ENCODE measurements at regions not wholly inside any gene's neighbourhood (a gene's known extent, or its start where the extent isn't known, plus 50 kb on each side); places are given as distances from the start of the nearest gene placed in this dataset.

GRCh38 chr16:18024611-18025010, 311.9 kb downstream of the NPIPA8 start:
- no peak for TF ChIP-seq CTCF (IDR thresholded peaks at IDR 0.05; ENCODE audit: low read depth, low read length, poor library complexity, severe bottlenecking)
- no peak for TF ChIP-seq EZH2phosphoT487 (IDR thresholded peaks at IDR 0.05; ENCODE audit: borderline replicate concordance, low read length)
- Histone ChIP-seq H3K9me2 (replicated peaks; ENCODE audit: control insufficient read depth, low read length) (no peaks in the 10 kb centered on the region), H3K4me1 (ENCODE audit: control insufficient read depth, low read length) (no peaks in the 10 kb centered on the region), H3K27ac (ENCODE audit: low read depth, low read length) (no peak overlapping the region), H3K4me2 (ENCODE audit: low read length) (no peak overlapping the region), H3K27me3 (ENCODE audit: control insufficient read depth, low read length) (no peaks in the 10 kb centered on the region), H3K79me2 (ENCODE audit: control insufficient read depth, low read length) (no peaks in the 10 kb centered on the region), H3K9me3 (ENCODE audit: control insufficient read depth, insufficient read depth, low read length) (no peaks in the 10 kb centered on the region), H3F3A (ENCODE audit: control insufficient read depth, insufficient read depth) (no peaks in the 10 kb centered on the region), H3K4me3 (ENCODE audit: low read length) (no peak overlapping the region), H3K36me3 (ENCODE audit: control insufficient read depth, low read length) (no peaks in the 10 kb centered on the region), H4K20me1 (ENCODE audit: control insufficient read depth, insufficient read depth, low read depth, low read length) (no peaks in the 10 kb centered on the region)

- no peaks in the 10 kb centered on the region for H4K20me1 ChIP-seq (ENCODE audit: control insufficient read depth, insufficient read depth, low read depth, low read length)
- H3K9me3 ChIP-seq (ENCODE audit: control insufficient read depth, insufficient read depth, low read length) = no peaks in the 10 kb centered on the region
- TF ChIP-seq EZH2phosphoT487 (IDR thresholded peaks at IDR 0.05; ENCODE audit: borderline replicate concordance, low read length) = no peak
- no peak for TF ChIP-seq CTCF (IDR thresholded peaks at IDR 0.05; ENCODE audit: low read depth, low read length, poor library complexity, severe bottlenecking)
Measured at GRCh38 chr16:18018376-18018775, 318.2 kb downstream of the NPIPA8 start.

GRCh38 chr16:18013863-18014262, 322.7 kb downstream of the NPIPA8 start:
- Histone ChIP-seq H3F3A (ENCODE audit: control insufficient read depth, insufficient read depth) (no peaks in the 10 kb centered on the region), H3K4me1 (ENCODE audit: control insufficient read depth, low read length) (peaks cover 4% of the 10 kb centered on the region), H3K9me2 (replicated peaks; ENCODE audit: control insufficient read depth, low read length) (no peaks in the 10 kb centered on the region), H3K4me2 (ENCODE audit: low read length) (no peak overlapping the region), H4K20me1 (ENCODE audit: control insufficient read depth, insufficient read depth, low read depth, low read length) (no peaks in the 10 kb centered on the region), H3K36me3 (ENCODE audit: control insufficient read depth, low read length) (no peaks in the 10 kb centered on the region), H3K9me3 (ENCODE audit: control insufficient read depth, insufficient read depth, low read length) (no peaks in the 10 kb centered on the region), H3K27ac (ENCODE audit: low read depth, low read length) (no peak overlapping the region), H3K79me2 (ENCODE audit: control insufficient read depth, low read length) (no peaks in the 10 kb centered on the region), H3K27me3 (ENCODE audit: control insufficient read depth, low read length) (0 out of 2 replicates have a peak, but pooled peaks cover 2% of the 10 kb centered on the region), H3K4me3 (ENCODE audit: low read length) (no peak overlapping the region)
- TF ChIP-seq EZH2phosphoT487 (IDR thresholded peaks at IDR 0.05; ENCODE audit: borderline replicate concordance, low read length) = no peak
- no peak for TF ChIP-seq CTCF (IDR thresholded peaks at IDR 0.05; ENCODE audit: low read depth, low read length, poor library complexity, severe bottlenecking)

More at GRCh38 chr16:18018376-18018775, 318.2 kb downstream of the NPIPA8 start:
- Histone ChIP-seq H3K27ac (ENCODE audit: low read depth, low read length) (no peak overlapping the region), H3K36me3 (ENCODE audit: control insufficient read depth, low read length) (no peaks in the 10 kb centered on the region), H3K4me1 (ENCODE audit: control insufficient read depth, low read length) (peaks cover 4% of the 10 kb centered on the region), H3K4me2 (ENCODE audit: low read length) (no peak overlapping the region), H3K27me3 (ENCODE audit: control insufficient read depth, low read length) (0 out of 2 replicates have a peak, but pooled peaks cover 2% of the 10 kb centered on the region), H3F3A (ENCODE audit: control insufficient read depth, insufficient read depth) (no peaks in the 10 kb centered on the region), H3K9me2 (replicated peaks; ENCODE audit: control insufficient read depth, low read length) (no peaks in the 10 kb centered on the region), H3K4me3 (ENCODE audit: low read length) (no peak overlapping the region), H3K79me2 (ENCODE audit: control insufficient read depth, low read length) (no peaks in the 10 kb centered on the region)
